Stimulated activated memory B cell treated with anti-CD40 and anti-IgM and Interleukin-4, amounts not matched to agents 10 μg/mL and 1 μg/mL and 100 μg/mL, for 72 hours (primary cell): ENCODE measurements at regions not wholly inside any gene's neighbourhood (a gene's known extent, or its start where the extent isn't known, plus 50 kb on each side); places are given as distances from the start of the nearest gene placed in this dataset.
"Not testable (repeated sequence)": the region's sequence is repeated elsewhere in the genome, so short reads cannot be mapped to it uniquely, and the experiment has no call there.

ENCODE experiments used
- ATAC-seq: fragments of 150-1000 bp; cut with Tn5 transposase; 2 replicates; pipeline ENCODE4 v1.10.0; 2021
- H3K27ac Mint-ChIP-seq: one replicate; pipeline ENCODE4 v1.8.0; 2022; ENCODE audit warnings: mild to moderate bottlenecking, mixed read lengths
- H3K27me3 Mint-ChIP-seq: one replicate; pipeline ENCODE4 v1.8.0; 2022; ENCODE audit warnings: mixed read lengths
- H3K36me3 Mint-ChIP-seq: one replicate; pipeline ENCODE4 v1.8.0; 2022; ENCODE audit warnings: mixed read lengths
- H3K4me1 Mint-ChIP-seq: one replicate; pipeline ENCODE4 v1.8.0; 2022; ENCODE audit warnings: mixed read lengths
- H3K4me3 Mint-ChIP-seq: one replicate; pipeline ENCODE4 v1.8.0; 2022; ENCODE audit warnings: mild to moderate bottlenecking, moderate library complexity, mixed read lengths
- H3K9me3 Mint-ChIP-seq: one replicate; pipeline ENCODE4 v1.8.0; 2022; ENCODE audit warnings: mixed read lengths

DNA sequence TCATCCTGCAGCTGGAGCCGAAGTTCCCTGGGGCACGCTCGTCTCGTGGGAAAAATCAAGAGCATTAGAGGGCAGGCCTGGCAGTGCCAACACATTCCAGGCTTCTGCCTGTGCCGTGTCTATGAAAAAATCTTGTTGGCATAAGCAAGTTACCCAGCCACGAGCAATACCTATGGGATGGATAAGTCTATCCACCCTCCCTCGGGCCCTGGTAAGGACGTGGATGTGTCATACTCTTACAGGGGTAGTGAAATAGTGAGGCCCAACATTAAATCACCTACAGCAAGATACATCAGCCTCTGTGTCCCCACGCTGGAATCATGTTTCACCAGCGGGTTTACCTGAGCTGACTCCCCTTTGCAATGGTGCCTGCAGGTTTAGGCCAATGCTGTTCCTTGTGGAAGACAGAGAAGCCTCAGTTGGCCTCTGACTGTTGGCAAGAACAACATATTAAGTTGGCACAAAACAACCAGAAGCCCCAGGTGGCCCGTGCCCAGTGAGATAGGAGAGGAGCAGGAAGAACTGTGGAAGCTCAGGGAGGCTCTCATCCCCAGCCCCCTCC lies 51.1 kb upstream of the SULF2 start:
- H3K27ac Mint-ChIP-seq, H3K4me3 Mint-ChIP-seq, H3K27me3 Mint-ChIP-seq, H3K4me1 Mint-ChIP-seq, ATAC-seq, H3K36me3 Mint-ChIP-seq, H3K9me3 Mint-ChIP-seq: not testable (repeated sequence)
